ENCODE measurements at regions not wholly inside any gene's neighbourhood (a gene's known extent, or its start where the extent isn't known, plus 50 kb on each side); places are given as distances from the start of the nearest gene placed in this dataset.

- TF ChIP-seq, protein P1, sequence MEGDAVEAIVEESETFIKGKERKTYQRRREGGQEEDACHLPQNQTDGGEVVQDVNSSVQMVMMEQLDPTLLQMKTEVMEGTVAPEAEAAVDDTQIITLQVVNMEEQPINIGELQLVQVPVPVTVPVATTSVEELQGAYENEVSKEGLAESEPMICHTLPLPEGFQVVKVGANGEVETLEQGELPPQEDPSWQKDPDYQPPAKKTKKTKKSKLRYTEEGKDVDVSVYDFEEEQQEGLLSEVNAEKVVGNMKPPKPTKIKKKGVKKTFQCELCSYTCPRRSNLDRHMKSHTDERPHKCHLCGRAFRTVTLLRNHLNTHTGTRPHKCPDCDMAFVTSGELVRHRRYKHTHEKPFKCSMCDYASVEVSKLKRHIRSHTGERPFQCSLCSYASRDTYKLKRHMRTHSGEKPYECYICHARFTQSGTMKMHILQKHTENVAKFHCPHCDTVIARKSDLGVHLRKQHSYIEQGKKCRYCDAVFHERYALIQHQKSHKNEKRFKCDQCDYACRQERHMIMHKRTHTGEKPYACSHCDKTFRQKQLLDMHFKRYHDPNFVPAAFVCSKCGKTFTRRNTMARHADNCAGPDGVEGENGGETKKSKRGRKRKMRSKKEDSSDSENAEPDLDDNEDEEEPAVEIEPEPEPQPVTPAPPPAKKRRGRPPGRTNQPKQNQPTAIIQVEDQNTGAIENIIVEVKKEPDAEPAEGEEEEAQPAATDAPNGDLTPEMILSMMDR (IDR thresholded peaks at IDR 0.05) = no peak
- no peak for TF ChIP-seq POLR2A (IDR thresholded peaks at IDR 0.05)
Measured at GRCh38 chr5:96236831-96237230, 196.2 kb downstream of the PCSK1 start.
